Heart left ventricle (tissue), 13 donors: ENCODE measurements at regions not wholly inside any gene's neighbourhood (a gene's known extent, or its start where the extent isn't known, plus 50 kb on each side); places are given as distances from the start of the nearest gene placed in this dataset.

Source experiments
- POLR2A ChIP-seq, 2 donors: fragments of 450-650 bp; IDR thresholded peaks; one replicate each; pipeline ENCODE4 v1.6.1; 2017; ENCODE audit warnings: antibody characterized with exemption in 2 of 2, mild to moderate bottlenecking in 2 of 2, moderate library complexity in 2 of 2
- TF ChIP-seq, protein P1 (sequence below), 12 donors: fragments of 200-600 bp; sonication (generic) in 4 of 12; IDR thresholded peaks; one replicate each; pipeline versions ENCODE4 v1.5.0 to v1.8.0; 2018 to 2022; ENCODE audit warnings: antibody characterized with exemption in 12 of 12, mild to moderate bottlenecking in 5 of 12
- donor health status: ischemic (EF 13 %, LVEDD 7.1; RV severe dilation, severe dysfunction).
- donor health status: DM: no; HTN: yes; CAD: no.
- donor health status: DM: no; HTN: no; CAD: no.
- donor health status: ischemic (EF 25% LVEDD 6.9; RV normal size, moderate dysfunction).
- donor health status: ischemic (EF 25% LVEDD 5.7; RV mildly dilated, moderate dysfunction).
- donor health status: ischemic (EF 35%, LVEDD 5.7; RV mildly dilated, moderate dysfunction).
- donor health status: nonischemic (EF 11% LVEDD 7.7; RV severe dilation, severe dysfunction).
- donor health status: DM: yes; HTN: yes; CAD: no.
- donor health status: PGD.
- donor health status: ischemic (EF 29% LVEDD 5.4; RV normal size, mild dysfunction).
- donor health status: nonischemic (EF 23%, LVEDD 6.1; RV moderate dilation, normal function).

DNA sequence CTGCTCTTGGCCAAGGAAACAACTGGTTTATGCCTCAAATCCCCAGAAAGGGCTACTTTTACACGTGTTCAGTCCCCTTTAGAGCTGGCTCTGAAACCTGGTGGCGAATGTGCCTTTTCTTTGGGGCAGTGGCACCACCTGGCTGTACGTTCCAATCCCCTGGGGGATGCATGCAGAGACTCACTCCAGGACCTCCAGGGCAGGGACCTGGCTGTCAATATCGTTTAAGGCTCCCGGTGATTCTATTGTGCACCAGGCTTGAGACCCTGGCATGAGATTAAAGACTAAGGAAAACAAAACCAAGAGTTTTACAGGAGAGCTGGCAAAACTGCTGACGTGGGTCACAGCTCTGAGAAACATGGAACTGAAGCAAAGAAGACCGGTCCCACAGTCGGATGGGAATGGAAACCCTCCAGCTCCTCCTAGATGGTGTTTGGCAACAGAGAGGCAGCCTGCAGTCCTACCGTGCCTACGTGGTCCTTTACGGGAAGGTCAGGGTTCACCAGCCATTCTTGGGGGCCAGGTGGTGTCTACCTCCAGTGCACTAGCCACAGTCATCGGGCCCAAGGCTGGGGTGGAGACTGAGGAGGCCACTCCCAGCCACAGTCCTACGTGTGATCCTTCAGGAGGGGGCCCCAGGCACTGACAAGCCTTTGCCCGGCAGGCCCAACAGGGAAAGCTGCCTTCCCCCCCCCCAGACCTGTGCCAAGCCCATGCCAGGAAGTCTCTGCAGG is 203.3 kb upstream of the CST7 start:
- TF ChIP-seq, protein P1, sequence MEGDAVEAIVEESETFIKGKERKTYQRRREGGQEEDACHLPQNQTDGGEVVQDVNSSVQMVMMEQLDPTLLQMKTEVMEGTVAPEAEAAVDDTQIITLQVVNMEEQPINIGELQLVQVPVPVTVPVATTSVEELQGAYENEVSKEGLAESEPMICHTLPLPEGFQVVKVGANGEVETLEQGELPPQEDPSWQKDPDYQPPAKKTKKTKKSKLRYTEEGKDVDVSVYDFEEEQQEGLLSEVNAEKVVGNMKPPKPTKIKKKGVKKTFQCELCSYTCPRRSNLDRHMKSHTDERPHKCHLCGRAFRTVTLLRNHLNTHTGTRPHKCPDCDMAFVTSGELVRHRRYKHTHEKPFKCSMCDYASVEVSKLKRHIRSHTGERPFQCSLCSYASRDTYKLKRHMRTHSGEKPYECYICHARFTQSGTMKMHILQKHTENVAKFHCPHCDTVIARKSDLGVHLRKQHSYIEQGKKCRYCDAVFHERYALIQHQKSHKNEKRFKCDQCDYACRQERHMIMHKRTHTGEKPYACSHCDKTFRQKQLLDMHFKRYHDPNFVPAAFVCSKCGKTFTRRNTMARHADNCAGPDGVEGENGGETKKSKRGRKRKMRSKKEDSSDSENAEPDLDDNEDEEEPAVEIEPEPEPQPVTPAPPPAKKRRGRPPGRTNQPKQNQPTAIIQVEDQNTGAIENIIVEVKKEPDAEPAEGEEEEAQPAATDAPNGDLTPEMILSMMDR (IDR thresholded peaks at IDR 0.05) = no peak
- no peak for TF ChIP-seq POLR2A (IDR thresholded peaks at IDR 0.05)
